Keratinocyte (primary cell): ENCODE measurements at regions not wholly inside any gene's neighbourhood (a gene's known extent, or its start where the extent isn't known, plus 50 kb on each side); places are given as distances from the start of the nearest gene placed in this dataset.

ENCODE experiments used
- DNase-seq: peaks from one replicate; pipeline ENCODE4 v3.0.0-alpha.2; 2011; ENCODE audit warnings: low read depth, missing footprints, low spot score
- FAIRE-seq: peaks from 2 replicates; lab custom pipeline; 2011; peaks lifted over from hg19 to GRCh38; lab: Jason Lieb, UNC
- H2AFZ ChIP-seq: 2 replicates; pipeline ENCODE4 v1.6.0; 2012; ENCODE audit warnings: low read length, control low read depth, inconsistent platforms; ENCODE audit not compliant: control insufficient read depth
- H3K27ac ChIP-seq: 2 replicates; pipeline ENCODE4 v1.5.1; 2011; ENCODE audit warnings: low read length; ENCODE audit not compliant: control insufficient read depth, insufficient read depth
- H3K27me3 ChIP-seq: 3 replicates; pipeline ENCODE4 v1.6.0; 2011; ENCODE audit warnings: low read length; ENCODE audit not compliant: control insufficient read depth, insufficient read depth; ENCODE audit errors: extremely low read depth
- H3K36me3 ChIP-seq, 2 experiments: 2 replicates in 1 of 2; 3 replicates in 1 of 2; pipeline ENCODE4 v1.5.1; 2011; ENCODE audit warnings: low read length in 2 of 2, mild to moderate bottlenecking in 1 of 2; ENCODE audit not compliant: control insufficient read depth in 2 of 2, insufficient read depth in 2 of 2; ENCODE audit errors: extremely low read depth in 1 of 2
- H3K4me1 ChIP-seq: 3 replicates; pipeline ENCODE4 v1.5.1; 2011; ENCODE audit warnings: low read length; ENCODE audit not compliant: control insufficient read depth, insufficient read depth; ENCODE audit errors: extremely low read depth
- H3K4me2 ChIP-seq: 3 replicates; pipeline ENCODE4 v1.6.0; 2011; ENCODE audit warnings: low read depth, low read length; ENCODE audit not compliant: control insufficient read depth, insufficient read depth; ENCODE audit errors: extremely low read depth
- H3K4me3 ChIP-seq, 3 experiments: fragments of 200-600 bp in 1 of 3; sonication (generic) in 1 of 3; 2 replicates in 2 of 3; 3 replicates in 1 of 3; pipeline ENCODE4 v1.5.1; 2011 to 2016; ENCODE audit warnings: low read length in 3 of 3, mild to moderate bottlenecking in 3 of 3, control low read depth in 2 of 3, inconsistent platforms in 1 of 3, low read depth in 1 of 3, mixed read lengths in 1 of 3, mixed run types in 1 of 3, moderate library complexity in 1 of 3; ENCODE audit not compliant: control insufficient read depth in 2 of 3, insufficient read depth in 2 of 3; ENCODE audit errors: extremely low read depth in 1 of 3
- H3K79me2 ChIP-seq: 2 replicates; pipeline ENCODE4 v1.6.0; 2012; ENCODE audit warnings: low read length; ENCODE audit not compliant: control insufficient read depth, insufficient read depth
- H3K9ac ChIP-seq: 3 replicates; pipeline ENCODE4 v1.6.0; 2011; ENCODE audit warnings: low read length; ENCODE audit not compliant: control insufficient read depth, insufficient read depth; ENCODE audit errors: extremely low read depth
- H3K9me1 ChIP-seq: 3 replicates; pipeline ENCODE4 v1.6.0; 2011; ENCODE audit warnings: low read length; ENCODE audit not compliant: control insufficient read depth, insufficient read depth; ENCODE audit errors: extremely low read depth
- H3K9me3 ChIP-seq: 2 replicates; pipeline ENCODE4 v1.5.1; 2012; ENCODE audit warnings: low read depth, low read length; ENCODE audit not compliant: control insufficient read depth
- H4K20me1 ChIP-seq: 3 replicates; pipeline ENCODE4 v1.6.0; 2011; ENCODE audit warnings: low read length; ENCODE audit not compliant: control insufficient read depth, insufficient read depth; ENCODE audit errors: extremely low read depth
- EZH2 ChIP-seq: IDR thresholded peaks from one replicate; pipeline ENCODE4 v1.6.1; 2012; ENCODE audit warnings: inconsistent platforms, mild to moderate bottlenecking, low read length, moderate library complexity
- dilution Hi-C: fragments of 300-500 bp; cut with MboI; formaldehyde crosslinking; loops from one replicate; pipeline ENCODE4 v1.7.0; 2020; ENCODE audit warnings: low sequenced_read_pairs; ENCODE audit not compliant: extremely low pct_ligation_motif_present
- TF ChIP-seq, protein P1 (sequence below), 3 experiments: IDR thresholded peaks in 1 of 3; conservative IDR thresholded peaks in 1 of 3; optimal IDR thresholded peaks in 1 of 3; 2 replicates in 2 of 3; 3 replicates in 1 of 3; pipeline versions ENCODE3 to v1.5.1; 2011; ENCODE audit warnings: low read length in 3 of 3, mild to moderate bottlenecking in 3 of 3, moderate library complexity in 2 of 3, control low read depth in 1 of 3, inconsistent platforms in 1 of 3; ENCODE audit not compliant: insufficient read depth in 2 of 3; ENCODE audit errors: extremely low read depth in 1 of 3

DNA sequence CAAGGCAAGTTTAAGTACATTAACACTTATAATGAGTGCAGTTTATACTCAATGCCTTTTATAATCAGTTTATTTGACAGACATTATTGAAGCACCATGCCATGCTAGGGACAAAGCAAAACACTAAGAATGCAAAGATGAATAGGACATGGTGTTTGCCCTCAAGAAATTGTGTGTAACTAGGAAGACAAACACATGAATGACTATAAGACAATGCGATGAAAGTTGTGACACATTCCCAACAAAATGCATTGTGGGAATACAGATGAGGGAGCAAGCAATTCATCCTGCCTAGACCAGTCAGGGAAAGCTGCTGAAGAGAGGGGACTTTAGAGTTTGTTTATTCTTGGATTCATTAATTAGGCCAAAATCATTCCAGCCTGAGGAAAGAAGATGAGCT, 133.8 kb upstream of the TRPC6 start:
- Histone ChIP-seq H3K36me3 (no peaks in the 10 kb centered on the region), H3K27ac (peak overlapping the region; percentile 71), H3K4me2 (no peak overlapping the region), H2AFZ (no peak overlapping the region), H3K79me2 (no peaks in the 10 kb centered on the region), H3K27me3 (no peaks in the 10 kb centered on the region), H3K9me1 (no peaks in the 10 kb centered on the region), H4K20me1 (no peaks in the 10 kb centered on the region), H3K9ac (no peak overlapping the region), H3K9me3 (no peaks in the 10 kb centered on the region), H3K4me3 (no peak overlapping the region), H3K4me1 (peaks cover 43% of the 10 kb centered on the region)
- TF ChIP-seq EZH2 = no peak
- TF ChIP-seq, protein P1, sequence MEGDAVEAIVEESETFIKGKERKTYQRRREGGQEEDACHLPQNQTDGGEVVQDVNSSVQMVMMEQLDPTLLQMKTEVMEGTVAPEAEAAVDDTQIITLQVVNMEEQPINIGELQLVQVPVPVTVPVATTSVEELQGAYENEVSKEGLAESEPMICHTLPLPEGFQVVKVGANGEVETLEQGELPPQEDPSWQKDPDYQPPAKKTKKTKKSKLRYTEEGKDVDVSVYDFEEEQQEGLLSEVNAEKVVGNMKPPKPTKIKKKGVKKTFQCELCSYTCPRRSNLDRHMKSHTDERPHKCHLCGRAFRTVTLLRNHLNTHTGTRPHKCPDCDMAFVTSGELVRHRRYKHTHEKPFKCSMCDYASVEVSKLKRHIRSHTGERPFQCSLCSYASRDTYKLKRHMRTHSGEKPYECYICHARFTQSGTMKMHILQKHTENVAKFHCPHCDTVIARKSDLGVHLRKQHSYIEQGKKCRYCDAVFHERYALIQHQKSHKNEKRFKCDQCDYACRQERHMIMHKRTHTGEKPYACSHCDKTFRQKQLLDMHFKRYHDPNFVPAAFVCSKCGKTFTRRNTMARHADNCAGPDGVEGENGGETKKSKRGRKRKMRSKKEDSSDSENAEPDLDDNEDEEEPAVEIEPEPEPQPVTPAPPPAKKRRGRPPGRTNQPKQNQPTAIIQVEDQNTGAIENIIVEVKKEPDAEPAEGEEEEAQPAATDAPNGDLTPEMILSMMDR (optimal IDR thresholded peaks at IDR 0.05 in 1 of 3, IDR thresholded peaks at IDR 0.05 in 1 of 3, conservative IDR thresholded peaks at IDR 0.05 in 1 of 3; ENCODE audit: extremely low read depth in 1 of 3, insufficient read depth in 2 of 3, low read length in 3 of 3) = no peak
- FAIRE-seq (peak; percentile 52), DNase-seq (no peak)
- dilution Hi-C loops = no loop called here

DNA sequence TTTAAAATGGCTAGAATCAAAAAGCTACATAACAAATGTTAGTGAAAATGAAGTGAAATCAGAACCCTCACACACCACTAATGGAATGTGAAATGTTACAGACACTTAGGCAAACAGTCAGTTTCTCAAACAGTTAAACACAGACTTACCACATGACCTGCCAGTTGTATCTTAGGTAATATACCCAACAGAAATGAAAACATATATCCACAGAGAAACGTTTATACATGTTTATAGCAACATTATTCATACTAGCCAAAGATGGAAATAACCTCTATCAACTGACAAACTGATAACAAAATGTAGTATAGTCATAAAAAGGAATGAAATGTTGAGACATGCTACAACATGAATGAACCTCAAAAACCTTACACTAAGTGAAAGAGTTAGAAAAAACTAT, 131.5 kb upstream of the TRPC6 start:
- dilution Hi-C loops = no loop called here
- FAIRE-seq = no peak
- H3K4me3 ChIP-seq = no peak overlapping the region

More for the DNA sequence above, 131.5 kb upstream of the TRPC6 start:
- Histone ChIP-seq H4K20me1 (no peaks in the 10 kb centered on the region), H2AFZ (no peak overlapping the region), H3K27ac (peak overlapping the region; percentile 66), H3K9me3 (no peaks in the 10 kb centered on the region), H3K4me1 (peaks cover 26% of the 10 kb centered on the region), H3K4me2 (peak overlapping the region; percentile 17), H3K9me1 (no peaks in the 10 kb centered on the region), H3K27me3 (no peaks in the 10 kb centered on the region), H3K79me2 (no peaks in the 10 kb centered on the region), H3K36me3 (no peaks in the 10 kb centered on the region), H3K9ac (peak overlapping the region; percentile 7)
- no peak for DNase-seq
- TF ChIP-seq, protein P1 (optimal IDR thresholded peaks at IDR 0.05 in 1 of 3, IDR thresholded peaks at IDR 0.05 in 1 of 3, conservative IDR thresholded peaks at IDR 0.05 in 1 of 3; ENCODE audit: extremely low read depth in 1 of 3, insufficient read depth in 2 of 3, low read length in 3 of 3) = no peak
- TF ChIP-seq EZH2 = no peak
